Prostate gland (tissue), 2 donors: ENCODE measurements at regions not wholly inside any gene's neighbourhood (a gene's known extent, or its start where the extent isn't known, plus 50 kb on each side); places are given as distances from the start of the nearest gene placed in this dataset.

Experiments
- DNase-seq: peaks from one replicate; pipeline ENCODE4 v3.0.0-alpha.2; 2019; ENCODE audit warnings: low spot score
- H3K27ac ChIP-seq, 2 donors: fragments of 200-600 bp; sonication (generic); 2 replicates each; pipeline ENCODE4 v1.5.1; 2017 to 2019
- H3K27me3 ChIP-seq: fragments of 200-600 bp; sonication (generic); replicated peaks from 2 replicates; pipeline ENCODE4 v1.5.1; 2019; ENCODE audit not compliant: insufficient read depth
- H3K36me3 ChIP-seq, 2 donors: fragments of 200-600 bp; sonication (generic); 1 replicate in 1 of 2; 2 replicates in 1 of 2; pipeline versions ENCODE4 v1.5.1 to v1.8.1; 2017 to 2019
- H3K4me1 ChIP-seq: fragments of 200-600 bp; sonication (generic); replicated peaks from 2 replicates; pipeline ENCODE4 v1.5.1; 2019
- H3K4me3 ChIP-seq, 2 donors: fragments of 200-600 bp; sonication (generic); 2 replicates each; pipeline ENCODE4 v1.5.1; 2017 to 2019
- H3K9me3 ChIP-seq: fragments of 200-600 bp; sonication (generic); 2 replicates; pipeline ENCODE4 v1.5.1; 2017
- POLR2A ChIP-seq: fragments of 450-650 bp; IDR thresholded peaks from one replicate; pipeline ENCODE4 v1.6.1; 2016; ENCODE audit warnings: antibody characterized with exemption, mild to moderate bottlenecking
- POLR2AphosphoS5 ChIP-seq: sonication (generic); formaldehyde crosslinking; IDR thresholded peaks from one replicate; pipeline ENCODE4 v1.6.1; 2017; ENCODE audit warnings: antibody characterized with exemption
- WGBS: methylation state at CpG from one replicate; pipeline ENCODE4 v1.1.5; 2018; 5-methylcytosine and 5-hydroxymethylcytosine counted together
- intact Hi-C: fragments of 100-400 bp; cut with DNase I; formaldehyde crosslinking; loops from one replicate; pipeline ENCODE4 v1.14.2; 2022
- TF ChIP-seq, protein P1 (sequence below), 4 experiments: fragments of 200-600 bp in 2 of 4; fragments of 450-650 bp in 2 of 4; sonication (generic) in 2 of 4; IDR thresholded peaks; 1 replicate in 3 of 4; 2 replicates in 1 of 4; pipeline ENCODE4 v1.5.1; 2016 to 2019; ENCODE audit warnings: antibody characterized with exemption in 4 of 4, mild to moderate bottlenecking in 2 of 4, moderate library complexity in 2 of 4

DNA sequence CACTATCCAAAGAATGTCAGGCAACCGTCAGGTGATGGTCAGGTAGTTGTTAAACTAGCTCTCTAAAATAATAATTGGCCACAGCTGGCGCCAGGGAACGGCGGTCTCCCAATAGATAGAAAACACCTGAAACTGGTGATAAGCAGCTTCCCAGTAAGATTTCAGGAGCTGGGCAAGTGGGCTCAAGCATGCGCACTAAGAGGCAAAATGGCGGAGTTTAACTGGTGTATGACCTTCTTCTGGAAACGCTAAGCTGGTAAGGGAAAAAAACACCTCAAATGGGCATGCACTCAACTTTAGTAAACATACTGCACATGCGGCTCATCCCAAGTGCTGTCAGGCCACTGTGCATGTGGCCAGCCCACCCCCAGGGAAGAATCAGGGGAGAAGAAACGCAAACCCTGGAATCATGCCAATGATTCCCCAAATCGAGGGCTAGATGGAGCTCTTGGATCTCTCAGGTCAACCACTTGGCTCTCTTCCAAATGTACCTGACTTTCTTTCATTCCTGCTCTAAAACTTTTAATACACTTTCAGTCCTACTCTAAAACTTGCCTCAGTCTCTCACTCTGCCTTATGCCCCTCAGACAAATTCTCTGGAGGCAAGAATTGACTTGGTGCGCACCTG is 195.0 kb downstream of the ZNF621 start:
- Histone ChIP-seq H3K36me3 (no peaks in the 10 kb centered on the region), H3K4me1 (no peaks in the 10 kb centered on the region), H3K27ac (no peak overlapping the region), H3K9me3 (no peaks in the 10 kb centered on the region), H3K4me3 (no peak overlapping the region), H3K27me3 (no peaks in the 10 kb centered on the region)
- TF ChIP-seq POLR2AphosphoS5: peak; percentile 64
- TF ChIP-seq, protein P1, sequence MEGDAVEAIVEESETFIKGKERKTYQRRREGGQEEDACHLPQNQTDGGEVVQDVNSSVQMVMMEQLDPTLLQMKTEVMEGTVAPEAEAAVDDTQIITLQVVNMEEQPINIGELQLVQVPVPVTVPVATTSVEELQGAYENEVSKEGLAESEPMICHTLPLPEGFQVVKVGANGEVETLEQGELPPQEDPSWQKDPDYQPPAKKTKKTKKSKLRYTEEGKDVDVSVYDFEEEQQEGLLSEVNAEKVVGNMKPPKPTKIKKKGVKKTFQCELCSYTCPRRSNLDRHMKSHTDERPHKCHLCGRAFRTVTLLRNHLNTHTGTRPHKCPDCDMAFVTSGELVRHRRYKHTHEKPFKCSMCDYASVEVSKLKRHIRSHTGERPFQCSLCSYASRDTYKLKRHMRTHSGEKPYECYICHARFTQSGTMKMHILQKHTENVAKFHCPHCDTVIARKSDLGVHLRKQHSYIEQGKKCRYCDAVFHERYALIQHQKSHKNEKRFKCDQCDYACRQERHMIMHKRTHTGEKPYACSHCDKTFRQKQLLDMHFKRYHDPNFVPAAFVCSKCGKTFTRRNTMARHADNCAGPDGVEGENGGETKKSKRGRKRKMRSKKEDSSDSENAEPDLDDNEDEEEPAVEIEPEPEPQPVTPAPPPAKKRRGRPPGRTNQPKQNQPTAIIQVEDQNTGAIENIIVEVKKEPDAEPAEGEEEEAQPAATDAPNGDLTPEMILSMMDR (IDR thresholded peaks at IDR 0.05): peak in 3 of 4 experiments; percentile 45 to 54 (median 48)
- TF ChIP-seq POLR2A: no peak
- DNase-seq: peak; percentile 65
- intact Hi-C loops: loop anchor here (10.0 kb wide), 2 partner anchors 475 to 995 kb away; partner anchors contain the start of gene CTNNB1
- WGBS: 66% methylated on average over 11 of the region's 11 CpGs

DNA sequence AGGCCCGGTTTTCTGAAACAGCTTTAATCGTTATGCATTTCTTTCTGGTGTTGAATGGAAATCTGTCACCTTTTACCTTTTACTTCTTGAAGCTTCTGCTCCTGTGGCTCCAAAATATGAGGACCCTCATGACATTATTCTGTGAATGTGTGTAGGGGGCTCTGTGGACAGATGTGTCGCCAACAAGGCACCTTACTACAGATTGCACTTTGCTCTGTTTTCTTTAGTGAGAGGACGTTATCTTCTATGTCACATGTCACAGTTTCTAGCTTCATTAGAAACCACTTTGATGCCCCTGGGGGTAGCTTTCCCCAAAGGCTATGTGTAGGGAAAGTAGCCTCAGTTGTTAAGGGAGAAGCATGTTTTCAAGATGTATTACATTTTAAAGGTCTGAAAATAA is 195.6 kb downstream of the ZNF621 start:
- Histone ChIP-seq H3K36me3 (no peaks in the 10 kb centered on the region), H3K27me3 (no peaks in the 10 kb centered on the region), H3K9me3 (no peaks in the 10 kb centered on the region), H3K27ac (no peak overlapping the region), H3K4me3 (no peak overlapping the region), H3K4me1 (no peaks in the 10 kb centered on the region)
- no peak for DNase-seq
- intact Hi-C loops: no loop called here
- WGBS: 90% methylated on average over 4 of the region's 4 CpGs
- TF ChIP-seq POLR2AphosphoS5 (no peak), POLR2A (no peak)
- TF ChIP-seq, protein P1 (IDR thresholded peaks at IDR 0.05): no peak

DNA sequence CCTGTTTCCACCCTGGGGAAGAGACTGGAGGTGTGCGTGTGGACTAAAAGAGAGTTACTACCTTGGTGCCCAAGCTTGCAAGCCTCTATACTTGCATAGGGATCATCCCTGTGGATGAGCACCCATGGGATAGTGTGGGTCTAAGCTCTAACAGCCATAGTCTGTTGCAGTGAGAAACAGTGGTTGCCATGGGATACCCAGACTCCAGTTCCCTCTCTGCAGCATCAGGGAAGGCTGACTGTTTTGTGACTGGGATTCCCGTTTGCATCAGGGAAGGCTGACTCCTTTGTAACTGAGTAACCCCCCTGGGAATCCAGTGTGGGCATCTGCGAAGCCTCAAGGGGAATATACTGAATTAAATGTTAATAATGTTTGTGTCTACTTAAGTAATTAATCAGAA is 196.1 kb downstream of the ZNF621 start:
- intact Hi-C loops: no loop called here
- H3K36me3 ChIP-seq: no peaks in the 10 kb centered on the region
- TF ChIP-seq POLR2AphosphoS5 (no peak), POLR2A (no peak)
- TF ChIP-seq, protein P1 (IDR thresholded peaks at IDR 0.05): no peak
- H3K4me1 ChIP-seq: no peaks in the 10 kb centered on the region
- H3K27me3 ChIP-seq: no peaks in the 10 kb centered on the region
- no peaks in the 10 kb centered on the region for H3K9me3 ChIP-seq
- 100% methylated on average over 3 of the region's 3 CpGs for WGBS
- no peak overlapping the region for H3K27ac ChIP-seq
- DNase-seq: no peak
- no peak overlapping the region for H3K4me3 ChIP-seq

DNA sequence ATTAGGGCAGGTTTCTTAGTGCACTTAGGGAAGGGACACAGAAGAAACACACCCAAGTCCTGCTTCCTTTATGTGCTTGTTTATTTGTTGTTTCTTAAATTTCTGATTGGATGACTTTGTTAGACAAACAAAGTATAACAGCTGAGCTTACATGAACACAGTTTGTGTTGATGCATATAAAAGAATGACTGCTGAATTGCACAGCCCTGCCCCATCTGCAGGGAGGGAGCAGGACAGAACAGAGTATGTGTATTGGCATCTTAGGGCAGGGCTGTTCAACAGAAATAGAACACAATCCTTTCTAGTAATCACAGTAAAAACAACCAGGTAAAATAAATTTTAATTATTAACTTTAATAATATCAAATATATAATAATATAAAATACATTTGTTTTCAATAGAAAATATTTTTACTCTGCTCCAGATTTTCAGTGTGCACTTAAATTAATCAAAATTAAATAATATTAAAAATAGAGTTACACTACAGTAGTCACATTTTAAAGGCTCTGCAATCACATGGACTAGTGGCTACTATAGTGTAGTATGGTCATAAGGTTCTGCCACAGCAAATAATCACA is 198.4 kb downstream of the ZNF621 start:
- no peak overlapping the region for H3K4me3 ChIP-seq
- TF ChIP-seq POLR2AphosphoS5 (peak; percentile 43), POLR2A (no peak)
- TF ChIP-seq, protein P1 (IDR thresholded peaks at IDR 0.05): no peak
- no peak for DNase-seq
- no peaks in the 10 kb centered on the region for H3K36me3 ChIP-seq
- intact Hi-C loops: no loop called here
- H3K9me3 ChIP-seq: no peaks in the 10 kb centered on the region
- no peaks in the 10 kb centered on the region for H3K27me3 ChIP-seq
- H3K27ac ChIP-seq: no peak overlapping the region
- H3K4me1 ChIP-seq: no peaks in the 10 kb centered on the region

DNA sequence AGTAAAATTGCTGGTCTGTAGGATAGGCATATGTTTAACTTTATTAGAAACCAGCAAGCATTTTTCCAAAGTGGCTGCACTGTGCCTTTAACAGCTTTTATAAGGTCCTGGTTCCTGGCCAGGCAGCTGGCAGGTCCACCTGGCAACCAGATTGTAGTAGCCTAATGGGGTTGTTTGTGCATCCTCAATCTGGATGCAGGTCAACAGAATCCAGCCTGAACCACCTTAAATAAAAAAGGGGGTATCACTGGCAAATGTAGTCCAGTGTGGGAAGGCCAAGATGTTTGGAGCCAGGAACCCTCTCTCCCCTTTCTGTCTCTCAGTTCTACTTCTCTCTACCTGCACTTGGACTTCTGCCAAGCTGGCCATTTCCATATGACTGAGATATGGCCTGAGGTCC is 200.3 kb downstream of the ZNF621 start:
- TF ChIP-seq POLR2AphosphoS5 (no peak), POLR2A (no peak)
- TF ChIP-seq, protein P1 (IDR thresholded peaks at IDR 0.05): no peak
- intact Hi-C loops: no loop called here
- Histone ChIP-seq H3K9me3 (no peaks in the 10 kb centered on the region), H3K27ac (no peak overlapping the region), H3K4me3 (no peak overlapping the region), H3K27me3 (no peaks in the 10 kb centered on the region), H3K36me3 (no peaks in the 10 kb centered on the region), H3K4me1 (no peaks in the 10 kb centered on the region)
- DNase-seq: peak; percentile 23
